ENCODE measurements at regions not wholly inside any gene's neighbourhood (a gene's known extent, or its start where the extent isn't known, plus 50 kb on each side); places are given as distances from the start of the nearest gene placed in this dataset.

GRCh38 chr17:79443026-79443425 is 167.8 kb downstream of the RBFOX3 start:
- DNase-seq (ENCODE audit: low read depth), result no peak

- DNase-seq (ENCODE audit: low read depth), result no peak
Observed at GRCh38 chr17:79441356-79442160, 169.3 kb downstream of the RBFOX3 start.

GRCh38 chr17:79440251-79440650 is 170.6 kb downstream of the RBFOX3 start:
- DNase-seq (ENCODE audit: low read depth), result no peak

- no peak for DNase-seq (ENCODE audit: low read depth)
Observed at GRCh38 chr17:79439493-79439892, 171.4 kb downstream of the RBFOX3 start.

- no peak for DNase-seq (ENCODE audit: low read depth)
Observed at GRCh38 chr17:79438546-79439334, 172.1 kb downstream of the RBFOX3 start.

GRCh38 chr17:79438058-79438457 is 172.8 kb downstream of the RBFOX3 start:
- DNase-seq (ENCODE audit: low read depth), result no peak

- DNase-seq (ENCODE audit: low read depth), result no peak
Observed at GRCh38 chr17:79437081-79437480, 173.8 kb downstream of the RBFOX3 start.

GRCh38 chr17:79435962-79436361 is 174.9 kb downstream of the RBFOX3 start:
- no peak for DNase-seq (ENCODE audit: low read depth)

GRCh38 chr17:79435296-79435695 is 175.6 kb downstream of the RBFOX3 start:
- no peak for DNase-seq (ENCODE audit: low read depth)

GRCh38 chr17:79434215-79434614 is 176.6 kb downstream of the RBFOX3 start:
- DNase-seq (ENCODE audit: low read depth), result no peak

GRCh38 chr17:79433379-79433778 is 177.5 kb downstream of the RBFOX3 start:
- no peak for DNase-seq (ENCODE audit: low read depth)

- no peak for DNase-seq (ENCODE audit: low read depth)
Observed at GRCh38 chr17:79431175-79431574, 179.7 kb downstream of the RBFOX3 start.

- no peak for DNase-seq (ENCODE audit: low read depth)
Observed at GRCh38 chr17:79429864-79430494, 180.9 kb downstream of the RBFOX3 start.

- DNase-seq (ENCODE audit: low read depth), result no peak
Observed at GRCh38 chr17:79428988-79429387, 181.9 kb downstream of the RBFOX3 start.

- DNase-seq (ENCODE audit: low read depth), result no peak
Observed at GRCh38 chr17:79427621-79428539, 183.0 kb downstream of the RBFOX3 start.

GRCh38 chr17:79425686-79426085 is 185.2 kb downstream of the RBFOX3 start:
- DNase-seq (ENCODE audit: low read depth), result no peak

GRCh38 chr17:79424471-79425185 is 186.2 kb downstream of the RBFOX3 start:
- no peak for DNase-seq (ENCODE audit: low read depth)

GRCh38 chr17:79423811-79424465 is 186.9 kb downstream of the RBFOX3 start:
- DNase-seq (ENCODE audit: low read depth), result no peak

- DNase-seq (ENCODE audit: low read depth), result no peak
Observed at GRCh38 chr17:79422236-79422635, 188.6 kb downstream of the RBFOX3 start.
